Left lung (tissue), 4 donors: ENCODE measurements at regions not wholly inside any gene's neighbourhood (a gene's known extent, or its start where the extent isn't known, plus 50 kb on each side); places are given as distances from the start of the nearest gene placed in this dataset.

ENCODE experiments used
- ATAC-seq: fragments of 200-7000 bp; cut with Tn5 transposase; one replicate; pipeline ENCODE4 v1.9.1; 2020; ENCODE audit warnings: moderate library complexity
- DNase-seq, 4 donors: peaks; one replicate each; pipeline ENCODE4 v3.0.0-alpha.2; 2013 to 2020
- H3K27ac ChIP-seq, 2 donors: fragments of 200-600 bp; sonication (generic) in 1 of 2; one replicate each; pipeline versions ENCODE4 v1.5.0 to v1.8.0; 2020 to 2021
- H3K27me3 ChIP-seq, 2 donors: fragments of 200-600 bp; sonication (generic) in 1 of 2; one replicate each; pipeline versions ENCODE4 v1.5.0 to v1.8.0; 2020 to 2021
- H3K36me3 ChIP-seq, 2 donors: fragments of 200-600 bp; sonication (generic) in 1 of 2; one replicate each; pipeline versions ENCODE4 v1.5.0 to v1.8.0; 2020 to 2021
- H3K4me1 ChIP-seq, 2 donors: fragments of 200-600 bp; one replicate each; pipeline ENCODE4 v1.8.0; 2021
- H3K4me3 ChIP-seq, 2 donors: fragments of 200-600 bp; sonication (generic) in 1 of 2; one replicate each; pipeline versions ENCODE4 v1.5.0 to v1.8.0; 2020 to 2021; ENCODE audit warnings: mild to moderate bottlenecking in 1 of 2
- H3K9me3 ChIP-seq, 2 donors: fragments of 200-600 bp; sonication (generic) in 1 of 2; one replicate each; pipeline versions ENCODE4 v1.5.0 to v1.8.0; 2020 to 2021
- CTCF ChIP-seq, 2 donors: fragments of 200-600 bp; sonication (generic) in 1 of 2; IDR thresholded peaks; one replicate each; pipeline versions ENCODE4 v1.5.0 to v1.8.0; 2021; ENCODE audit warnings: antibody characterized with exemption in 2 of 2
- intact Hi-C, 2 donors: fragments of 100-400 bp; cut with DNase I; formaldehyde crosslinking; loops; one replicate each; pipeline versions ENCODE4 v1.11.2 to v1.14.2; 2022
- donor health status: DM: no; HTN: yes; CAD: no.
- donor health status: DM: no; HTN: no; CAD: no.

DNA sequence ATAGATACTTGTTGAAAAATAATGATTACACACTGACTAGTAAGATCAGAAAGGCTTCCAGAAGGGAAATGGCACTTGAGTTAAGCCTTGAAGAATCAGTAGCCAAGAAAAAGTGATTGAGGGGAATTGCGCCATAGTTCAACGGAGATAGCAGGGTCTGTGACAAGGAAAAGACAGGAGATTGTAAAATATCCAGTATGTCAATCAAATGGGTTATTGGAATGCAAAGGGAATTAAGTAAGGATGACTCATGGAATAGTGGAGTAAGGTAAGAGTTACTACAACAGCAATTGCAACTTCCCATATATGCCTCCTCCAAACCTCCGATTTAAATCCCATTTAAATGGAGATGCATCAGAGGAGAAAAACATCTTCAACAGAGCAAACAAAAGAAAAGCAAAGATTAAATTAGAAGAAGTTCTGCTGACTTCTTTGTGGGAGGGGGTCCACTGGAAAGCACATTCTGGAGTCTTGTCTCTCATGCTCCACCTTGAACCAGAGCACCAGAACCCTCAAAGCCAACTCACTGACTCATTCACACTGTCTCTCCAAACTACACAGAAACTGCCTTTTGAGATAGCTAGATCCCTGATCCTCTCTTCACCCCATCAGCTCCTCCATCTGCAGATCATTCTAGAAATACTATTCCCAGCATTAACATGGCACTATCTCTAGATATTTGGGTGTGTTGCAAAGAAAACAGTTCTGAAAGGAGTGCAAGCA, 138.2 kb downstream of the NUAK1 start:
- Histone ChIP-seq H3K27ac (no peak overlapping the region), H3K4me1 (no peaks in the 10 kb centered on the region), H3K9me3 (peaks cover 0 to 5% of the 10 kb centered on the region in 2 donors), H3K27me3 (no peaks in the 10 kb centered on the region), H3K4me3 (no peak overlapping the region), H3K36me3 (no peaks in the 10 kb centered on the region)
- DNase-seq (no peak), ATAC-seq (peak; percentile 19)
- intact Hi-C loops, result no loop called here
- no peak for TF ChIP-seq CTCF (IDR thresholded peaks at IDR 0.05)

- Histone ChIP-seq H3K9me3 (peaks cover 0 to 5% of the 10 kb centered on the region in 2 donors), H3K36me3 (no peaks in the 10 kb centered on the region), H3K4me3 (no peak overlapping the region), H3K27me3 (no peaks in the 10 kb centered on the region), H3K27ac (no peak overlapping the region), H3K4me1 (no peaks in the 10 kb centered on the region)
- ATAC-seq (no peak), DNase-seq (no peak)
- intact Hi-C loops, result no loop called here
- no peak for TF ChIP-seq CTCF (IDR thresholded peaks at IDR 0.05)
Observed at GRCh38 chr12:106001105-106001836, 137.5 kb downstream of the NUAK1 start.

DNA sequence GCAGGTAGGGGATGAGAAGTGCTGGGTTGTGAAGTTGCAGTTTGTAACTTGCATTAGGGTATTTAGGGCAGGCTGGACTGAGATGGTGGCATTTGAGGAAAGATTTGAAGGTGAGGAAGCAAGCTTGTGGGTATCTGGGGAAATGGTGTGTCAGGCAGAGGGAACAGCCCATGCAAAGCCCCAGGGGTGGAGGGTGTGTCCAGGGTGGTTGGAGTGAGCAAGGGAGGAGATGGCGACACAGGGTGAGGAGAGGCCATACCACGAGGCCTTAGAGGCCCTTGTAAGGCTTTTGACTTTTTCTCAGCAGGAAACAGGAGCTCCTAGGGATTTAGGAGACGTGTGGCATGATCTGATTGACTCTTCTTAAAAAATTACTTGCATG, 136.9 kb downstream of the NUAK1 start:
- DNase-seq (no peak), ATAC-seq (no peak)
- Histone ChIP-seq H3K27me3 (no peaks in the 10 kb centered on the region), H3K9me3 (peaks cover 0 to 5% of the 10 kb centered on the region in 2 donors), H3K27ac (no peak overlapping the region), H3K4me1 (no peaks in the 10 kb centered on the region), H3K4me3 (no peak overlapping the region), H3K36me3 (no peaks in the 10 kb centered on the region)
- intact Hi-C loops, result no loop called here
- no peak for TF ChIP-seq CTCF (IDR thresholded peaks at IDR 0.05)

GRCh38 chr12:106003297-106003696, 135.5 kb downstream of the NUAK1 start:
- Histone ChIP-seq H3K27me3 (no peaks in the 10 kb centered on the region), H3K27ac (no peak overlapping the region), H3K36me3 (no peaks in the 10 kb centered on the region), H3K4me3 (no peak overlapping the region), H3K9me3 (peaks cover 0 to 5% of the 10 kb centered on the region in 2 donors), H3K4me1 (no peaks in the 10 kb centered on the region)
- intact Hi-C loops, result no loop called here
- TF ChIP-seq CTCF (IDR thresholded peaks at IDR 0.05), result no peak
- no peak for ATAC-seq
- DNase-seq, result no peak

DNA sequence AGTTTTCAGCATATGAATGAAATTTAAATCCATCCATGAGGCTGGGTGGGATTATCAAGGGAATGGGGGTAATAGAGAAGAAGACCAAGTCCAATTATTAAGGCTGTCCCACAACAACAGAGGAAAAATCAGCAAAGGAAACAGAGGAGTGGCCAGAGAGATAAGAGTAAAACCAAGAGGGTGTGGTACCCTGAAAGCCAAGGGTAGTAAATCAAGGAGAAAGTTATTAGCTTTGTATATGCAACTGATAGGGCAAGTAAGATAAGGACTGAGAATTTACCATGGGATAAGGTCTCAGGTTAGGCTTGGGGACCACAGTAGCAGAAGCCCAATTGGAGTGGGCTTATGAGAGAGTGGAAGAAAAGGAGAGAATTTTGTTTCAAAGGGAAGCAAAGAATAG, 134.5 kb downstream of the NUAK1 start:
- intact Hi-C loops, result no loop called here
- no peak overlapping the region for H3K4me3 ChIP-seq
- H3K27ac ChIP-seq, result no peak overlapping the region
- no peaks in the 10 kb centered on the region for H3K36me3 ChIP-seq
- H3K4me1 ChIP-seq, result no peaks in the 10 kb centered on the region
- ATAC-seq (no peak), DNase-seq (no peak)
- peaks cover 0 to 5% of the 10 kb centered on the region in 2 donors for H3K9me3 ChIP-seq
- no peaks in the 10 kb centered on the region for H3K27me3 ChIP-seq
- TF ChIP-seq CTCF (IDR thresholded peaks at IDR 0.05), result no peak
